HG03135 (cell line): ENCODE measurements at regions not wholly inside any gene's neighbourhood (a gene's known extent, or its start where the extent isn't known, plus 50 kb on each side); places are given as distances from the start of the nearest gene placed in this dataset.

Experiments used
- ATAC-seq: cut with Tn5 transposase; IDR thresholded peaks from one replicate; pipeline ENCODE4 v1.9.1; 2021; ENCODE audit warnings: mild to moderate bottlenecking, moderate library complexity; ENCODE audit not compliant: unreplicated experiment

DNA sequence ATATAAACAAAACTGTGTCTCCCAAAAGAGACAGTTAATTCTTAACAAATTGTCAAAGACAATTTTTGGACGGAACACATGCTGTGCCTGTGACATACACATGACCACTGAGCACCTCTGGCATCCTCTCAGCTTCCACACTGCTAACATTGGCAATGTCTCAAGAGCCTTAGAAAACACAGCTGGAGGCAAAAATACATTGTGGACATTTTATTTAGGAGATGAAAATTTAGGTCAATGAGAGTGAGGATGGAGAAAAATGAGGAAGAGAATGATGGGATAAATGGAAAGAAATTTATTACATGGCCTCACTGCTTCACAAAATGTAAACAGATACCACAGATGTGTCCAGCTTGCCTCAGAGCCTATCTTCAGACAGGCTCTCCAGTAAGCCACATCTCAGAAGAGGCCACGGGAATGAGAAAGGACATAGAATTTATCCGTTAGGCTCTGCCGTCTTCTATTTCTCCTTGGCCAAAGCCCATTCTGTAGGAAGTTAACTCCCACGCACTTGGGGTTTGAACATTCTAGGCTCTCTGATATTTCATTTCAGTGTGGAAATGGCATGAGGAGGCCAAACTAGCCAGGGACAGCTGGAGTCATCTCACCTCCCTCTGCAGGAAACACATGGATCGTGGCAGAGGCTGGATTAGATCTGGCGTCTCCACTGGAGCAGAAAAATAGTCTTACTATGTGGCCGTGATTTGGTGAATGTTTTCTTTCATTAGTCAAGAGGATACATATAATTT, 519.4 kb upstream of the DSEL start:
- no peak for ATAC-seq

DNA sequence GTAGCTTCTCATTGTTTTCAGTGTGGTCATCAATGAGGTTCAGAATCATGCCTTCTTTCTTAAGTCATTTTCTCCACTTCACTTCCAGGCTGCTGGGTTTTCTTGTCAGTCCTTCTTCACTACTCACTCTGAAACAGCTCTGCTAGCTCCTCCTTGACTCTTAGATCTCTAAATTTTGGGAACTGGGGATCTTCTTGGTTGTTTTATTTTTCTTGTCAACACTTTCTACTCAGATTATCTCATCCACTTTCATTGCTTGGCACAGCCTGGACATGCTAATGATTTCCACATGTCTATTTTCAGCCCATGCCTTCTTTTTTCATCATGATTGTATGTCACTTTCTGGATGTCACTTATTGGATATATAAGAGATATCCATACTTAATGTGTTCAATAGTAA, 517.8 kb upstream of the DSEL start:
- no peak for ATAC-seq

DNA sequence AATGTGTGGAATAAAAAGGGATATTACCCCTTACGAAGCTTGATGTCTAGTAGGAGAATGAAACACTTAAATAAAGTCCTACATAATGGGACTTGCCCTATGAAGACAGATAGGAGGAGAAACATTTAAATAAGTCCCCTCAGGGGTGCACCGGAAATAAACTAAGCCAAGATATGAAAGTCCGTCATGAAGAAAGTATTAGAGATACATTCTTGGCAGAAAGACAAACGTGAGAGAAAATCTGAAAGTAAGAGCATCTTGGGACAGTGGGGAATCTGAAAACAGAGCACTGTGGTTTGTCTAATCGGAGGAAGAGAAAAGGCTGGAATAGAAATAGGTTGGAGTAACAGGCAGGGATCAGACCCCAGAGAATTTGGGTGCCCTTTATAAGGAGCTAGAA, 516.9 kb upstream of the DSEL start:
- no peak for ATAC-seq

DNA sequence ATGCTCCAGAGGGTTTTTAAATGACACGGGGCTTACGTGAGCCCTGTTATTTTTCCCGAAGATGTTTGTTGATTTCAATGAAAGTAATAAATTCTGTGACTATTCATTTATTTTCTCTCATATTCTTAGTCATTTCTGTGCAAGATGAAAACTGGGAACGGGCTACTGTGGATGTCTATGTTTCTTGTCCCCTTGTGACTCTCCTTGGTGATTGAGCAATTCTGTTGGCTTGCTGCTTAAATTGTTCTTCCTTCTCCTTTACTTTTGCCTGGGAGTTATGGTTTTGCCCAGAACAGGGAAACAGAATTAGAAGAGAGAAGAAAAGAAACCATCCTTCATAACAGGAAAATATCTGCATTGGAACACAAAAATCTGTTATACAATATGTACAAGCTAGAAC, 508.2 kb upstream of the DSEL start:
- ATAC-seq: no peak

DNA sequence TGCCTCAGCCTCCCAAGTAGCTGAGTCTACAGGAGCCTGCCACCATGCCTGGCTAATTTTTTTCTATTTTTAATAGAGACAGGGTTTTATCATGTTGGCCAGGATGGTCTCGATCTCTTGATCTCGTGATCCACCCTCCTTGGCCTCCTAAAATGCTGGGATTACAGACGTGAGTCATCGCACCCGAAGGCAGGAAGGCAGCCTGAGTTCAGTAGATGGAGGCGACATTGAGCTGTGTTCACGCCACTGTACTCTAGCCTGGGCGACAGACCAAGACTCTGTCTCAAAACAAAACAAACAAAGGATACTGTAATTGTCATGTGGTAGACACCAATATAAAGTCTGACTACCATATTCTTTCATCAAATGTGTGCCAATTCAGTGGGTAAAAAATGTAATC, 500.9 kb upstream of the DSEL start:
- no peak for ATAC-seq

DNA sequence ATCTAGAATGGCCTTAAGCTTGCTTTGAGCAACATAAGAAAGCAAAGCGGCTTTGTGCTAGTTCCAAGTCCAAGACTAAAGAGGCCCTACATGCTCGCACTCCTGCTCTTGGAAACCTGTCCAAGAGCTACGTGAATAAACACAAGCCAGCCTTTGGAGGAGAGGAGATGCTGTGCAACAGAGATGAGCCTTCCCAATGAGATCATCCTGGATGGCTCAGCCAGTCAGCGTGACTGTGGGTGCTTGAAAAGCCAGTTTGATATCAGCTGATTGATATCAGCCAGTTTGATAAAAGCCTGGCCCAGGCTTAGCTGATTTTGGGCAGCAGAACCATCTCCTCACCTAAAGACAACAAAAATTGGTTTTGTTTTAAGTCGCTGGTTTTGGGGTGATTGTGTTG, 481.0 kb upstream of the DSEL start:
- ATAC-seq: no peak

DNA sequence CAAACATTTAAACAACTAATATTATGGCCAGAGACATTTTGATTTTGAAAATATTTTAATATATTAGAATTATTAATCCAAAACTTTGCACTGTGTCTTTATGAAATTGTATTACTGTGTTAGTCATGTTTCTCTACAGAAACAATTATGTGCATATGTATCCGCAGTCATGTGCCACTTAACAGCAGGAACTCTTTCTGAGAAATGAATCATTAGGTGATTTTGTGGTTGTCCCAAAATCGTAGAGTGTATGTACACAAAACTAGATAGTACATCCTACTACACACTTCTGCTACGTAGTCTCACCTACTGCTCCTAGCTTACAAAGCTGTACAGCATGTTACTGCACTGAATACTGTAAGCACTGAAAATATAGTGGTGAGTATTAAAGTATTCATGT, 479.2 kb upstream of the DSEL start:
- no peak for ATAC-seq

DNA sequence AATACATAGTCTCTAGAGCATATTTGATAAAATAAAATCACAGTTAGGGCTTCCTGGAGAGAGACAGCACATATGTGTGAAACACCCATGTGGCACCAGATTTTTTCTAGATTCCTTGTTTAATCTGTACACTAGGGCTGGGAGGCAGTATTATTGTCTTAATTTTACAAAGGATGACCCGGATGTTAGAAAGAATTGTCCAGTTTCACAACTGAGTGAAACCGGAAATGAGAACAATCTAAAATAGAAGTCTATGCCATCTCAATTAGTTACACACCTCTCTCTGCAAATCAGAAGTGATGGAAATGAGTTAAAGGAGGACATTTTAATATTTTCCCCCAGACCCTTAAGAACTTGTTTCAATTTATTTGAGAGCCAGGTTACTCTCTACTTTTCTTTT, 463.7 kb upstream of the DSEL start:
- no peak for ATAC-seq

DNA sequence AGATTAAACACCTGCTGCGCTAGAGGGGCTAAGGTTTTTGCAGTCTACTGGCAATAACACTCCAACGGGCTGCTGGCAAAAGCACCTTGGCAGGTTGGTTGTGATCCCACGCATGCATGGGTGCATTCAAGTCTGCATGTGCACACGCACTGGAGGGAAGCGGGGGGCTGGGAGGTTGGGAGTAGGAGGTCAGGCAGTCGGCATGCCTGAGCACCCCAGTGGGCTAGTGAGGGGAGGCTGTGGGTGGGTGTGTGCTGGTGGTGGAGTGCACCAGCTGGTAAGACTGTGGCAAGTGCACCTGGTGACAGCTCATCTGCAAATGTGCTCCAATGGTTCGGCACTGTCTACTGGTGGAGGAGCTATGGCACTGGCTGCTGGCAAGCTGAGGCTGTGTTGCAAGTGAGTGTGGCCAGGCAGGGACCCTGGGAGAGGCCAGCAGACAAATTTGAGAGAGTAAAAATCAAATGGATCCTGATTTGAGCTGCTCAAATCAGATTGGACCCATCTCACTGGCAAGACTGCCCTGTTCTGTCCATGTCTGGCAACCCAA, 460.6 kb upstream of the DSEL start:
- no peak for ATAC-seq

DNA sequence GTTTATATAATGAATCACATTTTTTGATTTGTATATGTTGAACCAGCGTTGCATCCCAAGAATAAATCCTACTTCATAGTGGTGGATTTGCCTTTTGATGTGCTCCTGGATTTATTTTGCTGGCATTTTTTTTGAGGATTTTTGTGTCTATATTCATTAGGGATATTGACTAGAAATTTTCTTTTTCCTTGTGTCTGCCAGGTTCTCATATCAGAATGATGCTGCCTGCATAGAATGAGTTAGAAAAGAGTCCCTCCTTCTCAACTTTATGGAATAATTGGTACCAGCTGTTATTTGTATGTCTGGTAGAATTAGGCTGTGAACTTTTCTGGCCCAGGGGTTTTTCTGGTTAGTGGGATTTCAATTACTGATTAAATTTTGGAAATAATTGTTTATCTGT, 457.4 kb upstream of the DSEL start:
- ATAC-seq: no peak

DNA sequence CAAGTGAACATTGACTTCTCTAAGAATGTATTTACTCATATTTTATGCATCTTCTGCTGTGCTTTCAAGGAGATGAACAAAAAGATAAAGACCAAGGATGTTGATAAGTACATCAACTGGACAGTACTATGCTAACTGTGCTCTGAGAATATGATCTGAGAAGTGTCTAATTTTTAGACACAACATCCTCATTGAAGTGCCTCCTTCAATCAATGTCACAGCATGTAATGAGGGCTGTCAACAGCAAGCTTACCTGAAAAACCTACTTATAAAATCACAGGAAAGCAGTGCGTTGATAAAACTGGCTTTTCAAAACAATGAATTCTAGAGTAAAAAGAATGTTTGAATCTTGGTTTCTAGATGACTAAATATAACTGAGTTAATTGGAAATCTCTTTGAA, 452.9 kb upstream of the DSEL start:
- ATAC-seq: no peak

DNA sequence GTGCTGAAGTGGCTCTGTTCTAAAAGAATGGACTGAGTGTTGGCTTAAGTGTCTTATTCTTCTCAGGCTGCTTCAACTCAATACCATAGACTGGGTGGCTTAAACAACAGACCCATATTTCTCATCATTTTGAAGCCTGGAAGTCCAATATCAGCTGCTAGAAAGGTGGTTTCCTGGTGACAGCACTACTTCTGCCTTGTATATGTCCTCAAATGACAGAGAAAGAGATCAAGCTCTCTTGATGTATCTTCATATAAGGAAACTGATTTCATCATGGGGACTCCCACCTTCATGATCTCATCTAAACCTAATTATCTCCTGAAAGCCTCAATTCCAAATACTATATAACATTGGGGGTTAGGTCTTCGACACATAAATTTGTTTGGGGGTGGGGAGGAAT, 449.7 kb upstream of the DSEL start:
- no peak for ATAC-seq

DNA sequence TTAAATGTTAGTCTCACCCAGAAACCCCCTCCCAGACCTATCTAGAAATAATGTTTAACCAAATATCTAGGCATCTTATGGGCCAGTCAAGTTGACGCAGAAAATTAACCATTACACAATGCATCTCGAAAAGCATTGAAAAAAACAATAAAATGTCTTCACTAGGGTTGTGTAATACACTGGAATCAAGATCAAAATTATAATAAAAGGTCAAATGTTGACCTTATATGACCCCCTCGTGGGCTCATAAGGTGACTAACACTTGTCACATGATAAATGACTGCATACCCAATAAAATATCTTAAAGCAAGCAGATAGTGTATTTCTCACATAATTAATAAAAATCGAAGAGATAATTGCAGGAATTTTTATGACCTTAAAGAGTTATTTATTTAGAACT, 447.9 kb upstream of the DSEL start:
- ATAC-seq: no peak

DNA sequence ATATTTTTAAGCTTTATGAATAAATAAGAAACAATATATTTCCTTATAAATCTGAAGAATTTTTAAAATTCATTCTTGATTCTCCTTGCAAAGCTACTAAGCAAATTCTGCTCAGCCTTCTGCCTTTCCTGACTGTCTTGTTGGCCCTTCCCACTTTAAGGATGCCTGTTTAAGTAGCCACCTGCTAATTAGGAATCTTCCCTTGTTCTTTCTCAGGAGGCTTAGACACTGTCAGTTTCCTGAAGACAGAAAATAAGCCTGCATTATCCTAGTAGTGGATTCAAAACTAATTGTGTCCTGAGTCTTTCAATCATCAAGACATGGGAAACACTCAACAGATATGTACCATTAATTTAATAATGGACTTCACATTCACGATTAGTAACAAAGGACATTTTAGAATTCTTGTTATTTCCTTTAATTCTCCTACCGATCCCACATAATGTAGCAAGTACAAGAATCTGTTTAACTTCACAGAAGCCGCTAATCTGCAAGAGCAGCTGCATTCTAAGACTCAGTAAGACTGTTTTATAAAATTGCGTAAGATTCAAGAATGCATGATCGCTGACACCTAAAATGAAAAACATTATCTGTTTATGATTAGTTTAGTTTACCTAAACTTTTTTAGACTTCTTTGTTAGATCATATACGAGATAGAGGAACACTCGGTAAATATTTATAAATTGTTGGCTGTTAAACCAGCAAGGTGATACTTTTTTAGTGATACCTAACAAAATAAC, 445.4 kb upstream of the DSEL start:
- ATAC-seq: no peak

DNA sequence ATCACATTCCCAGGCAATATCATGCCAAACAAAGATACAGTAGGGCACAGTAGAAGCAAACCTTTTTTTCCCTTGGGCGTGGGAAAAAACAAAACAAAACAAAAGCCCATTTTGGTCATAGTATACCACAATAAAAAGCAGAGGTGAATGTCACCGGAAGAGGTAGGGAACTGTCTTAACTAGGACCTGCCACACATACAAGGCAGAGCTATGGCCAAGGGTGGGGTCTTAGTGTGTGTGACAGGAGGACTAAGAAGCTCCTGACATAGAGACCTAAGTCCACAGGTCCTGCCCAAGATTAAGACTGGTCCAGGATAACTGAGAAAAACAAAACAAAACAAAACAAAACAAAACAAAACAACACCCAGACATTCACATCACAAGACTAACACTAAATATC, 441.2 kb upstream of the DSEL start:
- ATAC-seq: no peak

DNA sequence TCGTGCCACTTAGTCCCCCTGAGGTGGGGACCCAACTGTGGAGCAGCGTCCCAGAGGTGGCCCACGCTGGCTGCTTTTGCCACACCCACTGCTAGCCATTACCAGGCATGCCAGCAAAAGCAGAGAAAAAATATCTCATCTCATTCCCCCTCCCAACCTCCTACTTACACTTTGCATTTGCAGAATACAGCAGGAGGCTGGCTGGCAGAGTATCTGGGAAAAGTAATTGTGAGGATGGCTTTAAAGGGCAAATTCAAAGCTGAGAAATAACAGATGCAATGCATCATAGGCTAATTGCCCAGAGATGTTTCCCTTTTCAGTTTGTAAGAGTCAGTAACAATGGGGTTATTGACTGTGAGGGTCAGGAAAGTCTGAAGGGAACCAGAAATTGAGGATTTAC, 438.1 kb upstream of the DSEL start:
- no peak for ATAC-seq

DNA sequence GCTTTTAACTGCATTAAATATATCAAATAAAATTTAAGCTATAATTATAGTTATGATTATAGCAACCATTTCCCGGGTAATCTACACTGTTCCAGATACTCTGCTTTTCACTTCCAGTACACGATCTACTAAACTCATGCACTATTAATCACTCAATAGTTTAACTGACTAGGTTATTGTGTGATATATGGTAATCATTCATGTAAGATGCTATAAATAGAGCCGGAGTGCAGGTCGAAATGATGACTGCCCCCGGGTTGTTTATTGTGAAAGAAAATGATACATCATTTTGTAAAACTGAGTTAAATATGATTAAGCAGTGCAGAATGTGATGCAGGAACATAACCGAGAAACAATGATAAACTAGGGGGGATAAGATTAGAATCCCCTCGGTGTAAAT, 434.6 kb upstream of the DSEL start:
- ATAC-seq: no peak

DNA sequence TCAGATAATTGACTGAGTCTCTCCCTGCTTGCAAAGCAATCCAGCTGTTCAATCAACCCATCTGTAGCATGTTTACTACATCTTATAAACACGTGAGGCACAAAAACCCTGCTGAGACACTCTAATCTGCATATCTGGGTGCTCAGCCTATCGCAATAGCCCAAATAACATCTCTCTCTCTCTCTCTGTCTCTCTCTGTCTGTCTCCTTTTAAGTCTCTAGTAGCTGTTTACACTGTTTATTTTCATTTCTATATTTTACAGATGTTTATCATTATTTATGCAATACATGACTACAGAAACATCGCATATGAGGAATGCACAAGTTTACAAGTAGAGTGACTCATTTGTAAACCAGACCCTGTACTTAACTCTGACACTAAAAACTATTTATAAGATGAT, 422.1 kb upstream of the DSEL start:
- no peak for ATAC-seq

DNA sequence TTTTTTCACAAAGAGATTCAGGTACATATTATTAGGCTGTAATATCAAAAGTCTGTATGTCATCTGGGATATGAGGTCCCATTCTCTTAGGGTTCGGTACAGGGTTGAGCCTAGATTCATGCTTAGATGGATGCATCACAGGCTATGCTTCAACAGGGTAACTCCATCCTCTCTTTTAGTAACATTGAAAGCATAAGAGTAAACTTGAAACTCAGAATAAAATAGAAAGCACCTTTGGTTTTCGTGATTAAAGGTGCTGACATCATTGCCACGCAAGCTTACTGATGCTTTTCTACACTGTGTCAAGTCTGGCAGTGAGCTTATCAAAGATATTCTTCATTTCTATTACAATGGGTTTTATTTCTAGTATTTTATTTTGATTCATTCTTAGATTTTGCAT, 419.1 kb upstream of the DSEL start:
- ATAC-seq: no peak

DNA sequence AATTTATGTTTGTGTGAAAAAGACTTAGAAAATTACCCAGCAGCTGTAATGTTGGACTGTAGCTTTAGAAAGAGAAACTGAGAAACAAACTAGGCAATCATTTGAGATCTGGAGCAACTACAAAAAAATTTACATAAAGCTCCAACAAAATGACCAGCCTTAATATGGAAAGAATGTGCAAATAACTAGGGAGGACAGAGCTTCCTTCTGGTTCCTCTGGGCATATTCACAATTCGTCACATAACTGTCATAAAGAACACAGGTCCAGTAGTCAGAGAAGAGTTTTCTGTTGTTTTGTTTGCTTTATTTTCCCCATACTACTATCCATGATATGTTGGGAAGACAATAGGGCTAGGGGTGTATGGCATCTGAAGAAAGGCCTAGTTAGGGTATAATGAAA, 416.8 kb upstream of the DSEL start:
- ATAC-seq: no peak

DNA sequence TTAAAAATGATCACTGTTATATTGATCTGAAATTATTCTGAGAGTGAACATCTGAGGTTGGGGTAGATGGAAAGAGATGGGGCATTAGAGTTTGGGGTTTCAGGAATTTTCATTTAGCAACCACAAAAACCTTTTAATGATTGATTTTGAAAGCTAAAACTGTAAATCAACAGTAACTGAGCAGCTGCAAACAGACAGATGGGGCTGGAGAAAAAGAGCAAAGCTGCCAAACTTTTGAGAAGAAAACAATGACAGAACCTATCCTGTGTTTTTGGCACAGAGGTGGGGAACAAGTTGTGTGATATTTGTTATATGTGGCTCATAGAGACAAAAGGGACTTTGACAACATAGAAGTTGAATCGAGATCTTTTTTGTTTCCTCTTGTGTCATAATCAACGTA, 415.8 kb upstream of the DSEL start:
- no peak for ATAC-seq
